Fibroblast of skin of right biceps (primary cell): ENCODE measurements at regions not wholly inside any gene's neighbourhood (a gene's known extent, or its start where the extent isn't known, plus 50 kb on each side); places are given as distances from the start of the nearest gene placed in this dataset.
A peak's percentile ranks its signal among the peaks of the same experiment; 100 is the strongest.
"Not testable (repeated sequence)": the region's sequence is repeated elsewhere in the genome, so short reads cannot be mapped to it uniquely, and the experiment has no call there.

Experiments
- DNase-seq: peaks from one replicate; pipeline ENCODE4 v3.0.0-alpha.2; 2013

- no peak for DNase-seq
Observed at GRCh38 chr10:4633776-4634175, 192.2 kb upstream of the AKR1E2 start.

- no peak for DNase-seq
Observed at GRCh38 chr10:4633186-4633585, 192.8 kb upstream of the AKR1E2 start.

- DNase-seq, result no peak
Observed at GRCh38 chr10:4632757-4633156, 193.2 kb upstream of the AKR1E2 start.

GRCh38 chr10:4626919-4627318 lies 199.1 kb upstream of the AKR1E2 start:
- no peak for DNase-seq

GRCh38 chr10:4623757-4624420 lies 202.1 kb upstream of the AKR1E2 start:
- peak; percentile 39 for DNase-seq

- no peak for DNase-seq
Observed at GRCh38 chr10:4623200-4623599, 202.8 kb upstream of the AKR1E2 start.

- peak; percentile 36 for DNase-seq
Observed at GRCh38 chr10:4622384-4622783, 203.6 kb upstream of the AKR1E2 start.

- no peak for DNase-seq
Observed at GRCh38 chr10:4617589-4617988, 208.4 kb upstream of the AKR1E2 start.

GRCh38 chr10:4615042-4615441 lies 211.0 kb upstream of the AKR1E2 start:
- DNase-seq, result no peak

- no peak for DNase-seq
Observed at GRCh38 chr10:4609251-4609650, 216.8 kb upstream of the AKR1E2 start.

GRCh38 chr10:4607681-4608080 lies 218.3 kb upstream of the AKR1E2 start:
- DNase-seq, result no peak

- DNase-seq, result no peak
Observed at GRCh38 chr10:4606856-4607636, 219.0 kb upstream of the AKR1E2 start.

GRCh38 chr10:4602764-4603491 lies 223.1 kb upstream of the AKR1E2 start:
- no peak for DNase-seq

GRCh38 chr10:4599471-4599870 lies 226.5 kb upstream of the AKR1E2 start:
- DNase-seq, result no peak

GRCh38 chr10:4597898-4598297 lies 228.1 kb upstream of the AKR1E2 start:
- DNase-seq, result not testable (repeated sequence)

- peak; percentile 28 for DNase-seq
Observed at GRCh38 chr10:4596951-4597350, 229.1 kb upstream of the AKR1E2 start.

GRCh38 chr10:4595719-4596319 lies 230.2 kb upstream of the AKR1E2 start:
- peak; percentile 51 for DNase-seq

- DNase-seq, result no peak
Observed at GRCh38 chr10:4590807-4591206, 235.2 kb upstream of the AKR1E2 start.

- DNase-seq, result peak; percentile 23
Observed at GRCh38 chr10:4588824-4589223, 237.2 kb upstream of the AKR1E2 start.

GRCh38 chr10:4587466-4587865 lies 238.5 kb upstream of the AKR1E2 start:
- DNase-seq, result no peak

GRCh38 chr10:4586776-4587175 lies 239.2 kb upstream of the AKR1E2 start:
- DNase-seq, result peak; percentile 58

- DNase-seq, result no peak
Observed at GRCh38 chr10:4581929-4582328, 244.1 kb upstream of the AKR1E2 start.

GRCh38 chr10:4579844-4580243 lies 246.2 kb upstream of the AKR1E2 start:
- DNase-seq, result no peak
